HL-60 (cell line): ENCODE measurements at regions not wholly inside any gene's neighbourhood (a gene's known extent, or its start where the extent isn't known, plus 50 kb on each side); places are given as distances from the start of the nearest gene placed in this dataset.

Source experiments
- DNase-seq, 2 experiments: peaks; one replicate each; pipeline ENCODE4 v3.0.0-alpha.2; 2010 to 2020; ENCODE audit warnings: low read depth in 1 of 2, low spot score in 1 of 2
- H3K27ac ChIP-seq: fragments of 250-450 bp; sonication (Bioruptor Pico); replicated peaks from 2 replicates; pipeline ENCODE4 v1.5.1; 2020; ENCODE audit warnings: mild to moderate bottlenecking, moderate library complexity
- H3K27me3 ChIP-seq: fragments of 250-450 bp; sonication (Bioruptor Pico); 2 replicates; pipeline ENCODE4 v1.5.1; 2021; ENCODE audit warnings: mild to moderate bottlenecking, moderate library complexity; ENCODE audit not compliant: insufficient read depth, poor library complexity, severe bottlenecking
- H3K4me3 ChIP-seq: replicated peaks from 2 replicates; pipeline ENCODE4 v1.5.1; 2011; ENCODE audit warnings: mild to moderate bottlenecking, control low read depth, low read length; ENCODE audit not compliant: insufficient read depth
- CTCF ChIP-seq: IDR thresholded peaks from one replicate; pipeline ENCODE4 v1.5.1; 2011; ENCODE audit warnings: low read length, control low read depth, inconsistent platforms; ENCODE audit not compliant: insufficient read depth
- GABPA ChIP-seq: IDR thresholded peaks from 2 replicates; pipeline ENCODE4 v1.6.1; 2012; ENCODE audit warnings: low read depth
- POLR2AphosphoS5 ChIP-seq: IDR thresholded peaks from 2 replicates; pipeline ENCODE4 v1.6.1; 2012; ENCODE audit warnings: low read depth
- REST ChIP-seq: IDR thresholded peaks from 2 replicates; pipeline ENCODE4 v1.6.1; 2012; ENCODE audit warnings: low read depth; ENCODE audit not compliant: insufficient replicate concordance
- SPI1 ChIP-seq: IDR thresholded peaks from 2 replicates; pipeline ENCODE4 v1.6.1; 2012; ENCODE audit warnings: low read depth, mild to moderate bottlenecking, borderline replicate concordance

GRCh38 chr13:109510013-109510412 is 276.4 kb downstream of the IRS2 start:
- H3K4me3 ChIP-seq: no peak overlapping the region
- no peaks in the 10 kb centered on the region for H3K27me3 ChIP-seq
- no peak overlapping the region for H3K27ac ChIP-seq
- no peak for DNase-seq
- no peak for TF ChIP-seq SPI1
- TF ChIP-seq POLR2AphosphoS5: no peak
- no peak for TF ChIP-seq REST
- no peak for TF ChIP-seq GABPA
- no peak for TF ChIP-seq CTCF

DNA sequence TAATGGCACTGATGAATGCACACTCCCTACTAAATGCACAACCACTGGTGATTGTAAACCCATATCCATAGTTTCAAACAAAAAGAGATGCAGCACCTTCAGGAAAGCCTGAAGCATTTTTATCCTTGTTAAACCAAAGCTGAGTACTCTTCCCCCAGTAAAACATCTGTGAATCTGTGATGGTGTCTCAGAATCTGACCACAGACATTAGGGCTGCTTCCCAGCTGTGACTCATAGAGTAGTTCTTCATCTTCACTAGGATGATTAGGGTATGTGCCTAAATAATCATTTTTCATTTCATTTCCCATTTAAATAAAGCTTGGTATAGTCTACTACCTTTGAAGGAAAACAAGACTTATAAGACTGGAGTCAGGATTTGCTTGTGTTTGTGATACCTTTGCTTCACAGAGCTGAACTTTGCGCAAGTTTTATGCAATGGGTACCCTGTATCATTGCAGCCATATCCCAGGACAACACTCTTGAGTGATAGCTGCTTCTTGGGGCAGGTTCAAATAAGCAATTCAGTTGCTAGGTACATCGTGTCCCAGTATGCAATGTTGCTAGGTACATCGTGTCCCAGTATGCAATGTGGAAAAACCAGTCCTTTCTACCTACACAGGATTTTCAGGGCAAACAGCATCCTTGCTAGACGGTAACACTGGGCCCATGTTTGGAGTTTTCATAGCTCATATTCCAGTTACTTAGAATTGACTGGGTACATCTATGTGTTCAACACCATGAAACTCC is 277.1 kb downstream of the IRS2 start:
- no peak for TF ChIP-seq POLR2AphosphoS5
- TF ChIP-seq SPI1: no peak
- TF ChIP-seq REST: no peak
- no peak for TF ChIP-seq GABPA
- TF ChIP-seq CTCF: no peak

DNA sequence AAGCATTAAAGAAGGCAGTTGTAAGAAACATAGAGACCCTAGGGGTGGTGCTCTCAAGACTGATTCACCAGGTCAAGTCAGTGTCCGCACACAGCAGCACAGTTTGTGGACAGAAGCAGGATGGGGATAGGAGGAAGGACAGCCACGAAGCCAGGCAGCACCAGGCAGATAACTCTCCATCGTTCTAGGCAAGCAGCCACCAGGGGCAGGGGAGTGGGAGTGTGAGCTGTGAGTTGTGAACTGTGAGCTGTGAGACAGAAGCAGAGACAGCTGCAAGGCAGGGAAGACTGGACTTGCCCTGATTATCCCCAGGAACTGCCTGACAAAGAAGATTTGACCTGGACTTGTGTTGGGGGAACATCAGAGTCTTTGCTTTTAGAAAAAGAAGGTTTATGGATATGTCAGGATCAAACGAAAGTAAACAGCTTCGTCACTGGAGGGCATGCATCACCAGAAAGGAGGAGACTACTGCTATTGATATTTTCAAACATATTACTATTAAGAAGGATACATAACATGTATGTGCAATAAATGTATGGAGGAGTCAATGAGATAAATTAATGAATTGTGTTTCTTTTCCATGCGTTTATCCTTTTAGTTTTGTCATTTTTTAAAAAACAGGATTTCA is 286.1 kb downstream of the IRS2 start:
- no peak for TF ChIP-seq SPI1
- TF ChIP-seq REST: no peak

More for the DNA sequence above, 277.1 kb downstream of the IRS2 start:
- peak in 1 of 2 experiments; percentile 11 for DNase-seq
- no peaks in the 10 kb centered on the region for H3K27me3 ChIP-seq
- H3K4me3 ChIP-seq: no peak overlapping the region
- no peak overlapping the region for H3K27ac ChIP-seq

More for the DNA sequence above, 286.1 kb downstream of the IRS2 start:
- DNase-seq: no peak
- H3K4me3 ChIP-seq: no peak overlapping the region
- no peaks in the 10 kb centered on the region for H3K27me3 ChIP-seq
- no peak overlapping the region for H3K27ac ChIP-seq
